Liver (tissue), 3 donors: ENCODE measurements at regions not wholly inside any gene's neighbourhood (a gene's known extent, or its start where the extent isn't known, plus 50 kb on each side); places are given as distances from the start of the nearest gene placed in this dataset.
"Not testable (repeated sequence)": the region's sequence is repeated elsewhere in the genome, so short reads cannot be mapped to it uniquely, and the experiment has no call there.

Experiments used
- HNF4A ChIP-seq, 2 donors: conservative IDR thresholded peaks; 2 replicates each; pipeline ENCODE4 v1.6.1; 2016; ENCODE audit warnings: antibody characterized with exemption in 2 of 2, mild to moderate bottlenecking in 2 of 2
- JUND ChIP-seq, 2 donors: IDR thresholded peaks; 2 replicates each; pipeline ENCODE4 v1.6.1; 2016; ENCODE audit warnings: antibody characterized with exemption in 2 of 2
- MAX ChIP-seq: IDR thresholded peaks from 2 replicates; pipeline ENCODE4 v1.6.1; 2016; ENCODE audit warnings: antibody characterized with exemption
- REST ChIP-seq: IDR thresholded peaks from 2 replicates; pipeline ENCODE4 v1.6.1; 2016; ENCODE audit warnings: antibody characterized with exemption, mild to moderate bottlenecking
- SP1 ChIP-seq: IDR thresholded peaks from 2 replicates; pipeline ENCODE4 v1.6.1; 2018; ENCODE audit warnings: antibody characterized with exemption, mild to moderate bottlenecking
- TAF1 ChIP-seq: conservative IDR thresholded peaks from 2 replicates; pipeline ENCODE4 v1.6.1; 2016; ENCODE audit warnings: antibody characterized with exemption, mild to moderate bottlenecking
- TF ChIP-seq, protein P1 (sequence below): fragments of 150-350 bp; IDR thresholded peaks from 2 replicates; pipeline ENCODE4 v1.5.1; 2017; ENCODE audit warnings: improper control_type of control experiment, low read depth, low read length; ENCODE audit not compliant: missing input control
- donor health status: healthy.
- donor health status: healthy.

DNA sequence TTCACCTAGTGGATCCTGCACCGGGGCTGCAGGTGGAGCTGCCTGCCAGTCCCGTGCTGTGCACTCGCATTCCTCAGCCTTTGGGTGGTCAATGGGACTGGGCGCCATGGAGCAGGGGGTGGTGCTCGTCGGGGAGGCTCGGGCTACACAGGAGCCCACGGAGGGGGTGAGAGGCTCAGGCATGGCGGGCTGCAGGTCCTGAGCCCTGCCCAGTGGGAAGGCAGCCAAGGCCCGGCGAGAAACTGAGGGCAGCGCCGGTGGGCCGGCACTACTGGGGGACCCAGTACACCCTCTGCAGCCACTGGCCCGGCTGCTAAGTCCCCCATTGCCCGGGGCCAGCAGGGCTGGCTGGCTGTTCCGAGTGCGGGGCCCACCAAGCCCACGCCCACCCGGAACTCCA, 401.0 kb upstream of the CDH9 start:
- TF ChIP-seq JUND (IDR thresholded peaks at IDR 0.05); TAF1; HNF4A (conservative IDR thresholded peaks at IDR 0.05); REST; SP1; MAX: not testable (repeated sequence)
- TF ChIP-seq, protein P1, sequence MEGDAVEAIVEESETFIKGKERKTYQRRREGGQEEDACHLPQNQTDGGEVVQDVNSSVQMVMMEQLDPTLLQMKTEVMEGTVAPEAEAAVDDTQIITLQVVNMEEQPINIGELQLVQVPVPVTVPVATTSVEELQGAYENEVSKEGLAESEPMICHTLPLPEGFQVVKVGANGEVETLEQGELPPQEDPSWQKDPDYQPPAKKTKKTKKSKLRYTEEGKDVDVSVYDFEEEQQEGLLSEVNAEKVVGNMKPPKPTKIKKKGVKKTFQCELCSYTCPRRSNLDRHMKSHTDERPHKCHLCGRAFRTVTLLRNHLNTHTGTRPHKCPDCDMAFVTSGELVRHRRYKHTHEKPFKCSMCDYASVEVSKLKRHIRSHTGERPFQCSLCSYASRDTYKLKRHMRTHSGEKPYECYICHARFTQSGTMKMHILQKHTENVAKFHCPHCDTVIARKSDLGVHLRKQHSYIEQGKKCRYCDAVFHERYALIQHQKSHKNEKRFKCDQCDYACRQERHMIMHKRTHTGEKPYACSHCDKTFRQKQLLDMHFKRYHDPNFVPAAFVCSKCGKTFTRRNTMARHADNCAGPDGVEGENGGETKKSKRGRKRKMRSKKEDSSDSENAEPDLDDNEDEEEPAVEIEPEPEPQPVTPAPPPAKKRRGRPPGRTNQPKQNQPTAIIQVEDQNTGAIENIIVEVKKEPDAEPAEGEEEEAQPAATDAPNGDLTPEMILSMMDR = not testable (repeated sequence)
